Ureter (tissue), 1 donor: ENCODE measurements at regions not wholly inside any gene's neighbourhood (a gene's known extent, or its start where the extent isn't known, plus 50 kb on each side); places are given as distances from the start of the nearest gene placed in this dataset.
A peak's percentile ranks its signal among the peaks of the same experiment; 100 is the strongest.
"Not testable (repeated sequence)": the region's sequence is repeated elsewhere in the genome, so short reads cannot be mapped to it uniquely, and the experiment has no call there.

Experiments used
- DNase-seq: peaks from one replicate; pipeline ENCODE4 v3.0.0-alpha.2; 2020; ENCODE audit warnings: low spot score
- donor health status: DM: yes; HTN: yes; CAD: no.

- DNase-seq: peak; percentile 56
Observed at GRCh38 chr2:38146907-38147307, 71.0 kb upstream of the CYP1B1 start.

- no peak for DNase-seq
Observed at GRCh38 chr2:38146275-38146906, 70.4 kb upstream of the CYP1B1 start.

- DNase-seq: no peak
Observed at GRCh38 chr2:38145236-38145635, 69.3 kb upstream of the CYP1B1 start.

GRCh38 chr2:38142627-38143026 lies 66.7 kb upstream of the CYP1B1 start:
- no peak for DNase-seq

GRCh38 chr2:38141501-38141900 lies 65.5 kb upstream of the CYP1B1 start:
- DNase-seq: no peak

GRCh38 chr2:38138996-38139395 lies 63.0 kb upstream of the CYP1B1 start:
- no peak for DNase-seq

- no peak for DNase-seq
Observed at GRCh38 chr2:38138419-38138818, 62.5 kb upstream of the CYP1B1 start.

GRCh38 chr2:38137958-38138357 lies 62.0 kb upstream of the CYP1B1 start:
- DNase-seq: not testable (repeated sequence)

- no peak for DNase-seq
Observed at GRCh38 chr2:38131676-38132075, 55.7 kb upstream of the CYP1B1 start.

GRCh38 chr2:38130876-38131275 lies 54.9 kb upstream of the CYP1B1 start:
- no peak for DNase-seq

GRCh38 chr2:38129987-38130386 lies 54.0 kb upstream of the CYP1B1 start:
- no peak for DNase-seq

GRCh38 chr2:38129481-38129880 lies 53.5 kb upstream of the CYP1B1 start:
- no peak for DNase-seq

- DNase-seq: no peak
Observed at GRCh38 chr2:38128653-38129052, 52.7 kb upstream of the CYP1B1 start.

- no peak for DNase-seq
Observed at GRCh38 chr2:38127277-38127676, 51.3 kb upstream of the CYP1B1 start.

- no peak for DNase-seq
Observed at GRCh38 chr2:38125842-38126241, 49.9 kb upstream of the CYP1B1 start.
